Retina (tissue), 1 donor: ENCODE measurements at regions not wholly inside any gene's neighbourhood (a gene's known extent, or its start where the extent isn't known, plus 50 kb on each side); places are given as distances from the start of the nearest gene placed in this dataset.
A peak's percentile ranks its signal among the peaks of the same experiment; 100 is the strongest.

ENCODE experiments used
- DNase-seq: peaks from one replicate; pipeline ENCODE4 v3.0.0-alpha.2; 2016

DNA sequence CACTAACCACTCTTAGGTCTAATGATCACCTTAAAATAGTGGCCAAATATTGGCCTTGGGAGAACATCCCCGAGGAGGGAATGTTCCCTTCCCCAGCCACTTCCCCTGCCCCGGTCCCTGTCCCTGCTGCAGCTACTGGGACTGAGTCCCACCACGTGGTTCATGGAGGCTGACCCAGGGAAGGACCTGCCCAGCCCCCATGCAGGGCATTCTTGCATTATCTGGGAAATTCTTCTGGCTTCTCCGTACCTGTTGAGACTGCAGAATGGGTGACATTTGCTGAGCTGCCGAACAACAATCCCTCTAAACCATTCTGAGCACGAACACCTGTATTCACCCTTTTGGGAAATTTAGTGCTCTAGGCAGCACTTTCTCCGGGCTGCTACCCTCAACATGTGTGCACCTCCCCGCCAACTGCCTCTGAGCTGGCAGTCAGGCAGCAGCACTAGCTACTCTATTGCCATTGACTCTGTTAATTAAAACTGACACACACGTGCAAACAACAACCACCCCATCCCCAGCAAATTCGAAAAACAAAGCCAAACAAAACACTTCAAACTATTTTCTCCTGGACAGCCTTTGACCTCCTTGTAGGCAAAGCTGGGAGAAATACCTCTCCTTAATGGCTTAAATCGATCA is 567.4 kb upstream of the MKI67 start:
- DNase-seq: peak; percentile 61

DNA sequence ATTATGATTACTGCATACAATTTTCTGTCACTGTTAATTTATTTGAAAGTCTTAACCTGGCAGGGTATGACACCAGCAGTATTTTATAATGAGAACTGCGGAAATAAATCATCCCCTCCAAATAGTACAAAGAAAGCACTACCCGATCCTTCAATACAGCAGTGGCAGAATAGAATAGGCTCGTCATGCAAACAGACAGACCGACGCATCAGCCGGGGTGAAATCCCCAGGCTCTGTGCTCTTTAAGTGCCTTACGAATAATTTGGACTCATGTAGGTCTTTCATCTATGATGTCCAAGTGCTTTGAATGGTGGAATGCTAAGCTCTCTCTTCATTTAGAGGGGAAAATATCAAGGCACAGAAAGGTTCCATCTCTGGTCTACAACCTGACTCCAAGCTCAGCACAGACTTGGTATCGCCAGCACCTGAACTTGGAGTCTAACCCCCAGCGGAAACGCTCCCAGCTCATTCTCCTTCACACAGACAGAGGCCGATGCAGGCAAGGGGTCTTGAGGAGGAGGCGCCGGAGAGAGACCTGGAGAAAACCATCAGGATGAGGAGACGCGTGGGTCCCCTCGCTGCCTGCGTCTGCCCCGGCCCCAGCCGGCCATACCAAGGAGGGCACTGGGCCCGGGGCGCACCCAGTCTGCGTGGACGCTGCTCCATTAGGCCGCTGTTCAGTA is 568.1 kb upstream of the MKI67 start:
- DNase-seq: peak; percentile 51

DNA sequence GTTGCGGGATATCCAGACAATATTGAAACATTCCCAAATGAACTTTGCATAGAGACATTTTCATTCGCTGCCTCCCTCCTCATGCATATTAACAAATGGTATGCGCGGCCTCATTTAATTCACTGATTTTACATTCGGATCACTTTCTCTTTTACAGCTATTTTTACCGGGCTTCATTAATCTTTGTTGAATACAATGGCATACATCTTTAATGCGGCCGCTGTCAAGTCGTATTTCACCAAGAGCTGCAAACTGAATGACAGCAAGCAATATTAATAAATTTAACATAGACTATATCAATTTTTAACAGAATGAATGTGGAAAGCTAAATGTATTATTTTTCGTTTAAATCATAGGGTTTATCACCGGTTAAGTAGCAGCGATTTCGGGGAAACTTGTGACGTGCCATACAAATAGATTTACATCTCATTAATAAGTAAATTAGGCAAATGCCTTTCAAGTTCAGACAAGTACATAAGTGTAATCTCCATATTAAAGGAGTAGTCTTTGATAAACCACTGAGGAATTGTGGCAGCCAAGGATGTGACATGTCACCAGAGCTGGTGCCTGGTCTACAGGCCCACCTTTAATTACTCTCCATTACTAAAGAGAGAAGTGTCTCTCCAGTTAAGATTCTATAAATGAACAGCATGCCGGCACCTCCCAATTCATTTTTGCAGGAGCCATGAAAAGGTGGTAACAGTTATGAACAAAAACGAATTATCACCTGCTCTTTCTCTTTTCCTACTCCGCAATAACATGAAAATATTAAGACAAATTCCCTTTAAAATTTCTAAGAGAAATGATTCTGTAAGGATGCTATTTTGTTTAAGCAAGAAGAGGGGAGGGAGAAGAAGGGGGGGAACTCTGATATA is 568.9 kb upstream of the MKI67 start:
- no peak for DNase-seq

DNA sequence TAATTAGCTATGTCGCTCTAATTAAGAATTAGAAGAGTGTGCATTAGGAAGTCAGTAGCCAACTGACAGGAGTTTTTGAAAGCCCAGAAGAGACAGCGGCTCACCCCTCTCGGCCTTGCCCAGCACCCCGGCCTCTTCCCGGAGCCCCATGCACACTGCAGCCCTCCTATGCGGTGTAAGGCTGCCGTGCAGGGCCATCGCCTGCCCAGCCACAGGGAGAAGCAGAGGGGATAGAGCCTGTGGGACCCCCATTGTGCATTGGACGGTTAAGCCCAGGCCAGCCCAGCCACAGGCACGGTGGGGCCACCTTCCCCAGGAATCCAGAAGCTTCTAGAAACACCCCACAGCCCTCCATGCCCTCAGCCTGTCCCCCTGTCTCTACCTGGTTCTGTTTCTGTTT is 569.7 kb upstream of the MKI67 start:
- peak; percentile 40 for DNase-seq

DNA sequence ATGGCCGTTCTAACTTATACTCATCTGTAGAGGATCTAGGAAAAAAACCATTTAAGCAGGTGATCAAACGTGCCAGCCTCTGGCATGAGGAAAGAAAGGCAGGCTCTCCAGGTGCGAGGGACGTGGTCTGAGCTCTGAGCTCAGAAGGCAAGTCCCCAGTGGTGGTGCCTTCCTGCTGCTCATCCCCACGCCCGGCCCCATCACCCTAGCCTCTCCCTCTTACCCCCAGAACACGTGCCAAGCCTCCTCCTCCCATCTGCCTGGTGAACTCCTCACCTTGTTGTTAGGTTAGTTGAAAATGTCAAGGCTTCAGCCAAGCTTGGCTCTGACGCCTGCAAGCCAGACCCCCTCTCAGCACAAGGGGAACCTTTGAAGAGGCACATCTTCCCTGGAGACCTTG is 571.2 kb upstream of the MKI67 start:
- no peak for DNase-seq

DNA sequence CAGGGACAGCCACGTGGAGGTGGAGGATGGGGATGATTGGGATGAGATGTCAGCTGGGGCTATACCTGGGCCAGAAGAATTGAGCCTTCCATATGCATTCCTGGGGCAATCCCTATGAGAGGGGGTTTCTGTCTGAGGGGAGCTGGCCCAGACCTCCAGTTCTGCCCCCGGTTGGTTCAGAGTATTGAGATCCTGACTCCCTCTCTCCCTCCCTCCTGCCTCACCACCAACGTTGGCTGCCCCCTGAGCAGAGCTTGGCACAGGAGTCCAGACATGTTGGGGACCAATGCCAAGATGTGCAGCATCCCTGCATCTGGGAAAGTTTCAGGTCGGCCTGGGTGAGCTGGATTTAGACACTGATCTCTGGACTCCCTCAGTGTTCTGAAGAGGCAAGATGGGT is 575.2 kb upstream of the MKI67 start:
- no peak for DNase-seq

DNA sequence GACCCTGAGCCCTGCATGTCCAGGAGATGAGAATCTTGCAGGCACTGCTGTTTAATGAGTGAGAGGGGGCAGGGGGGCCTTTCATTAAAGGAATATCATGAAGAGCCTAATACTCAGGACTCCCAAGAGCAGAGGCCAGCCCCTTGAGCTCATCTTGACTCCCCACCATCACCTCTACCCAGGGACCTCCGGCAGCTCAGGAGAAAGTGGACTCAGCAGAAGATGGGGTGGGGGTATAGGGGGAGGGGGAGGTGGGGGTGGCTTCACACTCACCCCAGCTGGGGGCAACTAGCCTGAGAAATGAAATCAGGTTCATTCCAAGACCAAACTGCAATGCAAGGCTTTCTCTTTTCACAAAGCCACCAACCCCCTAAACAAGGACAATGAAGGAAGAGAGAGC is 575.6 kb upstream of the MKI67 start:
- no peak for DNase-seq

DNA sequence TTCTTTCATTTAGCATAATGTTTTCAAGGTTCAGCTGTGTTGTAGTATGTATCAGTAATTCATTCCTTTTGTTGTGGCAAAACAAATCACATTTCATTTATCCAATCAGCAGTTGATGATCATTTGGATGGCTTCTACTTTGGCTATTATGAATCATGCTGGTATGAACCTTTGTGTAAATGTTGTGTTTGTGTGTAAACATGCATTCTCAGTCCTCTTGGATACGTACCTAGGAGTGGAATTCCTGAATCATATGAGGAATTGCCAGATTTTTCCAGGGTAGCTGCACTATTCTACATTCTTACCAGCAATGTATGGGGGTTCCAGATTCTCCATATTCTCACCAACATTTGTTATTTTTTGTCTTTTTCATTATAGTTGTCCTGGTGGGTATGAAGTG is 578.5 kb upstream of the MKI67 start:
- DNase-seq: no peak

DNA sequence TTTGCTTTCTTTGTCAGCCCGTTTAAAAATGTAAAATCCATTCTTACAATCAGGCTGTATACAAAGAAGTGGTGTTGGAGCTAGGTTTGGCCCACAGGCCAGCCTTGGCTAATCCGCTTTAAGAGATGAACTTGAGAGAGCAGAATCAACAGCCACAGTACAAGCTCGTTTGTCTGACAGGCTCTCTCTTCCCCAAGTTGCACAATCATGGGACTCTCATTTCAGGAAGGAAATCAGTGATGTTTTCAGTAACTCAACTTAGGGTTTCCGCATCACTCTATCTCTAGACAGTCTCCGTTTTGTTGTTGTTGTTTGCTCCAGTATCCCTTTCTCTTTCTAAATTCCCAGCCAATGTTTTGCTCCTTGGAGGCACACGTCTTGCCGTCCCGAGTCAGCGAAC is 582.0 kb upstream of the MKI67 start:
- DNase-seq: no peak

DNA sequence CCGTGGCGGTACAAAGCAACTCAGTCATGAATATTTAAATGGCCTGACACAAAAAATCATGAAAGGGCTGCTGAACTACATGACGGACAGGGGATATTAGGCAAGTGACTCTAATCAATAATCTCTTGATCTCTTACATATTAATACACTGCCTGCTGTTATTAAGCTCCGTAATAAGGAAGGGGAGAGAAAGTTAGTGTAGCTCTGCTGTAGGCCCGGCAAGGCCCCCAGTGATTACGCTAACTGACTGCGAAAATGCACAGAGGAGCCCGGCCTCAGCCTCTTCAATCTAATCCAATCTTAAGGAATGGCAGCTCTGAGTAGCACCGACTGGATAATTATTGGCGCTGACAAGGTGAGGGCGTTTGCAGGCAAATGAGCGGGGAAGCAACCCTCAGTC is 583.5 kb upstream of the MKI67 start:
- peak; percentile 82 for DNase-seq

DNA sequence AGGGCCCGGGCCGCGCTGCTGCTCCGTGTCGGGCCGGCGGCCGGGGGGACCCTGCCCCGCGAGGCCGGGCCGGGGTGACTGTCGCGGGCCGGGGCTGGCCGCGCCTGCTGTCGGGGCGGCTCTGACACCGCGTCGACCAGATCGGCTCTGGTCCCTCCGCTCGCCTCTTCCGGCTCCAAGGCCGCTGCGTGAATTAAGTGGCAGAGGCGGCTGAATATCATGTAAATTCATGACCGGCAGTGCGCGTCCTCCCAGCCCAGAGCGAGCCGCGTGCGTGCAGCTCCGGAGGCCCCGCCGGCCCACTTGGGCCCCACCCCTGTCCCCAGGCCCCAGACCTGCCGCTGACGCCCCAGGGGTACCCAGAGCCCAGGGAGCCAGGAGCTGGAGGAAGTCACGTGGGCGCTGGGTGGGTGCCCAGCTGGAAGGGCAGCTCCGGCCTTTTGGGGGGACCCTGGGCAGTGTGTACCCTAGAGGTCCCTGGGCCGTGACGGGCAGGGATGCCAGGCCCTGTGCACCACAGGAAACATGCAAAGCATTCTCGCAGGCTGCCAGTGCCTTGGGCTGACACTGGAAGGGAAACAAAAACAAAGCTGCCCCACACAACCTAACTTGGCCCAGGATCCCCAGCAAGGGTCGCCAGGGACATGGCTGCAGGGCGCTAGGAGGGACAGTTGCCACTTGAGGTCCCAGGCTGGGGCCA is 584.0 kb upstream of the MKI67 start:
- no peak for DNase-seq

DNA sequence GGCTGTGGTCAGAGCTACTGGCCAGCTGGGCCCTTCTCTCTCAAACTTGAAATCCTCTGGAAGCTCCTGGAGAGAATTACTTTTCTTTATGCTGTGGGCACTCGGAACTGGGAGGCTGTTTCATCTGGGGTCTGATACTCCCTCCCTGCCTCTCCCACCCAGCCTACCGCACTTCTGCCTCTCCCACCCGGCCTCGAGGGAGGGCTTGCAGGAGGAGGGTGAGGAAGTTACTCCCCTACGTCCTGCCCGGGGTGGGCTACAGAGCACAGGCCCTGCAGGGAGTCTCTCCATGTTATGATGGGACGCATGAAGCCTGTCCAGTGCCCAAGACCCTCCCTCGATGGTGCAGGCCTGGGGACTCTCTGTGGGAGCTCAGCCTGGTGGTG is 584.6 kb upstream of the MKI67 start:
- DNase-seq: no peak

DNA sequence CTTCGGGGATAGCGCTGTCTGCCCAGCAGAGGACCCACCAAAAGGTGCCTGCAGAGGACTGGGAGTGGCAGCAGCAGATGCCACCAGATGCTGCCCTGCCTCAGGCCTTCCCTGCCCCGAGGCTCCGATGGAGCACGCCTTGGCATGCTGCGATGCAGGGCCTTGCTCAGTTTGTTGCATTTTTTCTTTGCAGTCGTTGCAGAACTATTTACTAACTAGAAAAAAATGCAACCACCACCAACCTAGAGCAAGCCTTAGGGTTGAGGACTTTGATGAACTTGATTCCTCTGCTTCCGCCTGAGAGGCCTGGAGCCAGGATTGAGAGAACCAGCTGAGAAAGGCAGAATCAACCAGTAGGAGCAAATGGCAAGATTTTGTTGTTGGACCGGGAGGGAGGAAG is 585.6 kb upstream of the MKI67 start:
- no peak for DNase-seq

DNA sequence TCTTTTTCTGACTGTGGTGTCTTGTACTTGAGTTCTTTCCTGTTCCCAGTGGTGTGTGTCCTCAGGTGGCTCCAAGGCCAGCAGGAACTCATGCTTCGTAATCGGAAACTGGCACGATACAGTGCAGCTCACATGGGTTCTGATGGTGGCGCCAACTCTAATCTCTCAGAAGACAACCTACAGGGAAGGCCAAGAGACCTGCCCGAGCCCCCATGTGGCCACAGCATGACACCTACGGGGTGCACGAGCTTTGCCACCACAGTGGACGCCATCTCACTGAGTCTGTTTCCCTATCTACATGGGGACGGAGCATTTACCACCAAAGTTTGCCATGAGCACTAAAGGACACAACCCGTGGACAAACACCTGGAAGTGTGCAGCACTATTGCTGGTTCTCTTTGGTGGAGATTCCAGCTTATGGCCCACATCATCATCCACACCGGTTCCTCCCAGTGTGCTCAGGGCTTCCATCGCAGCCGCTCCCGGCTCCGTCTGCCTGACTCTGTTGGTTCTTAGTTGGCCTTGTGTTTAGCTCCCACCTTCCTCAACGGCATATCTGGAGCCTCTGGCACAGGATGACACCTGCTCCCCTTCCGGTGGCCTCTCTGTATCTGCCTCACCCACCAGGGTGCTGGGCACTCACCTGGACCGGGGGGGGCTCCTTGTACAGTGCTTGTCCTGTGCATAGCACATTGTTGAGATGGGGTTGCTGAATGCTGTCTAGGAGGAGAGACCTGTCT is 586.6 kb upstream of the MKI67 start:
- DNase-seq: no peak

DNA sequence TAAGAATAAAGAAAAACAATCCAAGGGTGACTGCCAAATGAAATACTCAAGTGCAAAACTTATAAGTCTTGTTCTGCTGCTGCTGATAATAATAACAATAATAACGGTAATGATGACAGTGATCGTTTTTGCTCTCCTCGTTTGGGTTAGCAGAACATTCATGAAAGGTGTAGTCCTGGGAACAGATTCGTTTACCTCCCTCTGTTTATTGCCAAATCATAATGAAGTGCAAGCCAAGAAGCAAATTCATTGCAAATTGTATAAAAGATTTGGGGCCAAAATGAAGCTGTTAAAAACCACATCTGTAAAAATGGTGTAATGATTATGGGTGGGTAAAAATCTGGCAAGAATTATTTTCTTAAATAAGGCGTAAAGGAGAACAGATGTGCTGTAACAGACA is 587.2 kb upstream of the MKI67 start:
- no peak for DNase-seq

DNA sequence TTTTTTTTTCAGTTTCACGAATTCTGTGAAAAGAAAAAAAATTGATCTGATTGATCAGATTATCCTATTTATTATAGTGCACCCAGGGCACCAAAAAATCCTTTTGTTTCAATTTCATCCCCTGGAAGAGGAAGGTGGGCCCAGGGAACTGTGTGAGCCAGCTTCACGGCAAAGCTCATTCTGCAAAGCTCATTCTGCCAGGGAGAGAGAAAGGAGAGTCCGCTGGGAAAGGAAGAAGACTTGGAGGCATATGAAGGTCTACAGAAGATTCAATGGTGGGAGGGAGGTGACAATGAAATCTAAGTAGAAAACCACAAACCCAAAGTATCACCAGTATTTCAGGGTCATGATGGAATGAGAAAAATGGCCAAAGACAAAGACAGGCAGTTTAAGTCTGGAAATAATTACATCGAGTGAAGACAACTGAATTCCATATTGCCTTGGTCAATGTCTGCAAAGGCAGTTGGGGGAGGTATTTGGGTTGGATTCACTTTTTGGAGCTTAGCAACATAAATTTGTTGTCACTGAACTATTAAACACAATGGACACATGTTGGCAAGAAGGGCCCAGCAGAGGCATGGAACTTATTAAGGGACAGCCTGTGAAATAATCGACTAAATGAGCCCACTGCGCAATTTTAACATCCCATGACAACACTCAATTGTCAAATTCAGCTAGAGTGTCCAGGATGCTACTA is 587.8 kb upstream of the MKI67 start:
- DNase-seq: no peak

DNA sequence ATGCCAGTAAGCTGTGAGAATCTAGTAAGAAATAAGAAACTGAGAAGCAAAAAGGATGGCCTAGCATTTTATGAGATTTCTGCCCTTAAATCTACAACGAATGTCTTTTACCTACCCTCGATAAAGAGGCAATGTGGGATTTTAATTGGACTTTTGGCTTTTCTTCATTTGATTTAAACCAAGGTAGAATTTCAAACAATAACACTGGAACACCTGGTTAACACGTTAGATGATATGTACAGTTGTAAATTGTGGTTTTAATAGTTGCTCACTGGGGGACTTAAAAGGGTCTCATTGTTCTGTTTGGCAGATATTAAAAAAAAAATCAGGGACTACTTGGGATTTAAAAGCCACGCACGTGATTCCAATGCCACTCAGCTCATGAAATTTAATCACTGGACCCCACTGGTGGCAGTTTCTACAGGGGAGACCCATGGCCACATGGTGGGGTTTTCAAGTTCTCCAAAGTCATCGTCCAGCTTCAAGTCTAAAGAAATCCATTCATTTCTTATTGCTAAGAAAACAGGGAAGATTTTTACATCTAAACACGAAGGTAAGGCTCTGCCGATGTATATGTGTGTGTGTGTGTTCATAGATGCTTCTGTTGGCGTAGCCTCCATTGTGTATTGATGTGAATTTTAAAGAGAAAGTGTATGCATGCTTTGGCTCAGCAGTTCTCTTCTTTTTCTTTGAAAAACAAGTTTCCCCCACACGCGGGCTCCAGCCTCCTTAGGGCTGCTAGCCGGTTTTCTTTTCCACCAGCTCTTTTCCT is 588.6 kb upstream of the MKI67 start:
- no peak for DNase-seq

DNA sequence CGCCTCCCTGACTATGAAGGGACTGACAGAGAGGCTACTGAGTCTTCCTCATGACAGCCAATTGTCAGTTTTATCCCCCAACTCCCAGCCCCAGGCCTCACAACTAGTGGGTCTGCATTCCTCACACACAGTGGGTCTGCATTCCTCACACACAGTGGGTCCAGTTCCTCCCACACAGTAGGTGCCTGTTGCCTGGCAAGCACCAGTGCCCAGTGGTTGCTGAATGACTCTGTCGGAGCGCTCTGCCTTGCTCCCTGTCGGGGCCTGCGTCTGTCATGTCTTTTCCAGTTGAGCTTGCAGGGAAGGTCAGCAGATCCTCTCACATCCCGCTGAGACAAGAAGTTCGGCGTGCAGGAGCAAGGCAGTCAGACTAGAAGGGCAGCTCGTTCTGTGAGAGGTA is 590.0 kb upstream of the MKI67 start:
- DNase-seq: no peak

DNA sequence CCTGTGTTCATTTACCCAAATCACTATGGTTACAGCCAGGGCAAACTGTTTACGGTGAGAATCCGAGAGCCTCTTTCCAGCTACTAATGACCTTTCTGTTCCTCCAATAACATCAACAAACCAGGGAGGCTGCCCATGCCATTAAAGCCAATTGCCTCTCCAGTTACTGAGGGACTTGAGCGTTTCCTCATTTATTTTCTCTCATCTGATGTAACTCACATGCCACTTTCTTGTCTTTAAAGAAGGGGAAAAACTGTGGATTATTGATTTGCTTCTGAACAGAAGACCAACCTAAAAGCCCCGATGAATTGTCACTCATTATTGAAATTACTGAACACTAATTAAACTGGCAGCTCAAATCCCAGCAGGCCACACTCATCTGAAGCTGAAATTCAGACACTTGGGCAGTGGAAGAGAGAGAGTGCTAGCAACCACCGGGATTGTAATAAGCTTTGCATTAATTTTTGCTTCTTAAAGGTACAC is 595.8 kb upstream of the MKI67 start:
- DNase-seq: peak; percentile 69

DNA sequence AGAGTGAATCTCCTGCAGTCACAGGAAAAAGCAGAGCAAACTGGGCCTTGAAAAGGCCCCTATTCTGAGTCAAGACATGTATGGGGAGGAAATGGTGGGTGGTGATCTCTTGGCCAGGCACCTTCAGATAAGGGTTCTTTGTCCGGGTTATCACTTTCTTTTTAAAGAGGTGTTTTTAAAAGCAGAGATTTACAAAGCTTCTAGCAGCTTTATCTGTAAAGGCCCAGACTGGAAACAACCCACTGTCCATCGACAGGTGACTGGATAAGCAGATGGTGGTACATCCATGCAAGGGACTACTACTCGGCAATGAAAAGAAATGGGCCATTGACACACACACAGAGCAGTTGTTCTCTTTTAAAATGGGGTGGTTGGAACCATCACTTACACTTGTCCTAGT is 596.7 kb upstream of the MKI67 start:
- DNase-seq: no peak

DNA sequence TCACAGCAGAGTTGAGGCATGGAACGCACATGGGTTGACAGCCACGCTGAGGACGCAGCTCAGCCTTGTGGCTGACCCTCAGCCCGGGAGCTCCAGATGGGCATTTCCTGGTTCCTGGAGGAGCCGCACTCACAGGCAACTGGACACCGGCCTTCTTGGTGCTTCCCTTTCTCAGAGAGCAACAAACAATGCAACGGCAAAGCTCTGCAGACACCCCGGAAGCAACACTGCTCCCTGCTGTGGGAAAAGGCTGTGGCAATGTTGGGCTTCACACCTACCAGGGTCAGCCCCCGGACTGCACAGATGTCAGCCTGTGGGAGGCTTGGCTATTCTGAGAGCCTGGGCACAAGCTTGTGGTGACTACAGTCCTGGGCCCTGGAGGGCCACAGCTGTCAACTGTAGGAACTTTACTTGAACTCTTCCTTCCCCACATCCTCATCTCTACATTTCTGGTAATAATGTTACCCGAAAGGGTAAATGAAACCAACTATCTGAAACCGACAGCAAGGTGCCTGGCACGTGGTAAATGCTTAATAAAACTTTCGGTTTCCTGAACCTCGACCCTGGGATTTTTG is 597.5 kb upstream of the MKI67 start:
- DNase-seq: no peak
